DMS53 treated with DMSO at 0.1 percent for 48 hours (cell line): ENCODE measurements at regions not wholly inside any gene's neighbourhood (a gene's known extent, or its start where the extent isn't known, plus 50 kb on each side); places are given as distances from the start of the nearest gene placed in this dataset.
A peak's percentile ranks its signal among the peaks of the same experiment; 100 is the strongest.

Experiments
- DNase-seq: peaks from one replicate; lab custom pipeline; 2025; ENCODE audit not compliant: unreplicated experiment; lab: John Stamatoyannopoulos, UW

- no peak for DNase-seq
Measured at GRCh38 chr1:82632155-82632554, 831.4 kb downstream of the ADGRL2 start.

- DNase-seq = no peak
Measured at GRCh38 chr1:82628887-82629286, 828.2 kb downstream of the ADGRL2 start.

- DNase-seq = no peak
Measured at GRCh38 chr1:82625537-82625936, 824.8 kb downstream of the ADGRL2 start.

GRCh38 chr1:82621076-82621475, 820.3 kb downstream of the ADGRL2 start:
- no peak for DNase-seq

GRCh38 chr1:82614090-82614489, 813.4 kb downstream of the ADGRL2 start:
- DNase-seq = peak; percentile 35

- DNase-seq = no peak
Measured at GRCh38 chr1:82612986-82613385, 812.3 kb downstream of the ADGRL2 start.

- DNase-seq = no peak
Measured at GRCh38 chr1:82606546-82606945, 805.8 kb downstream of the ADGRL2 start.

GRCh38 chr1:82604524-82604923, 803.8 kb downstream of the ADGRL2 start:
- DNase-seq = no peak

GRCh38 chr1:82600314-82600713, 799.6 kb downstream of the ADGRL2 start:
- no peak for DNase-seq

GRCh38 chr1:82598812-82599211, 798.1 kb downstream of the ADGRL2 start:
- DNase-seq = no peak

- DNase-seq = no peak
Measured at GRCh38 chr1:82598337-82598736, 797.6 kb downstream of the ADGRL2 start.

GRCh38 chr1:82597649-82598048, 796.9 kb downstream of the ADGRL2 start:
- DNase-seq = no peak

- no peak for DNase-seq
Measured at GRCh38 chr1:82597141-82597540, 796.4 kb downstream of the ADGRL2 start.

GRCh38 chr1:82593561-82593960, 792.8 kb downstream of the ADGRL2 start:
- no peak for DNase-seq

- DNase-seq = no peak
Measured at GRCh38 chr1:82589588-82589987, 788.9 kb downstream of the ADGRL2 start.

GRCh38 chr1:82587371-82587770, 786.6 kb downstream of the ADGRL2 start:
- no peak for DNase-seq

GRCh38 chr1:82586473-82586872, 785.7 kb downstream of the ADGRL2 start:
- no peak for DNase-seq

GRCh38 chr1:82582347-82582746, 781.6 kb downstream of the ADGRL2 start:
- no peak for DNase-seq

GRCh38 chr1:82578086-82578726, 777.5 kb downstream of the ADGRL2 start:
- DNase-seq = no peak

GRCh38 chr1:82567348-82567747, 766.6 kb downstream of the ADGRL2 start:
- no peak for DNase-seq

- DNase-seq = no peak
Measured at GRCh38 chr1:82565546-82565945, 764.8 kb downstream of the ADGRL2 start.

GRCh38 chr1:82565146-82565545, 764.4 kb downstream of the ADGRL2 start:
- DNase-seq = no peak

- no peak for DNase-seq
Measured at GRCh38 chr1:82564333-82564732, 763.6 kb downstream of the ADGRL2 start.
